HG03378 (cell line): ENCODE measurements at regions not wholly inside any gene's neighbourhood (a gene's known extent, or its start where the extent isn't known, plus 50 kb on each side); places are given as distances from the start of the nearest gene placed in this dataset.

ENCODE experiments used
- ATAC-seq: cut with Tn5 transposase; IDR thresholded peaks from one replicate; pipeline ENCODE4 v1.9.1; 2021; ENCODE audit warnings: mild to moderate bottlenecking, moderate library complexity; ENCODE audit not compliant: unreplicated experiment

- ATAC-seq = no peak
These were observed 1047.9 kb upstream of the SLC10A2 start for GRCh38 chr13:104114101-104114500.

- no peak for ATAC-seq
These were observed 1044.8 kb upstream of the SLC10A2 start for GRCh38 chr13:104111031-104111430.

GRCh38 chr13:104106705-104107393 is 1040.6 kb upstream of the SLC10A2 start:
- no peak for ATAC-seq

GRCh38 chr13:104105418-104106355 is 1039.5 kb upstream of the SLC10A2 start:
- ATAC-seq = no peak

- ATAC-seq = no peak
These were observed 1033.5 kb upstream of the SLC10A2 start for GRCh38 chr13:104099750-104100149.

GRCh38 chr13:104098421-104098820 is 1032.2 kb upstream of the SLC10A2 start:
- no peak for ATAC-seq

GRCh38 chr13:104086759-104087158 is 1020.5 kb upstream of the SLC10A2 start:
- ATAC-seq = no peak

- ATAC-seq = no peak
These were observed 1020.0 kb upstream of the SLC10A2 start for GRCh38 chr13:104086210-104086609.

- ATAC-seq = no peak
These were observed 1019.4 kb upstream of the SLC10A2 start for GRCh38 chr13:104085611-104086010.

- ATAC-seq = no peak
These were observed 1008.1 kb upstream of the SLC10A2 start for GRCh38 chr13:104074326-104074725.

GRCh38 chr13:104071806-104072205 is 1005.6 kb upstream of the SLC10A2 start:
- ATAC-seq = no peak

- no peak for ATAC-seq
These were observed 999.1 kb upstream of the SLC10A2 start for GRCh38 chr13:104065328-104065727.

GRCh38 chr13:104057861-104058260 is 991.6 kb upstream of the SLC10A2 start:
- no peak for ATAC-seq

- ATAC-seq = no peak
These were observed 979.7 kb upstream of the SLC10A2 start for GRCh38 chr13:104045907-104046306.

GRCh38 chr13:104043184-104043583 is 977.0 kb upstream of the SLC10A2 start:
- no peak for ATAC-seq

- no peak for ATAC-seq
These were observed 968.7 kb upstream of the SLC10A2 start for GRCh38 chr13:104034891-104035290.

GRCh38 chr13:104025303-104025702 is 959.1 kb upstream of the SLC10A2 start:
- no peak for ATAC-seq

GRCh38 chr13:104024416-104025170 is 958.4 kb upstream of the SLC10A2 start:
- ATAC-seq = no peak

GRCh38 chr13:104021806-104022397 is 955.7 kb upstream of the SLC10A2 start:
- no peak for ATAC-seq

- ATAC-seq = no peak
These were observed 951.1 kb upstream of the SLC10A2 start for GRCh38 chr13:104017317-104017716.
